Smooth muscle cell (in vitro differentiated cells): ENCODE measurements at regions not wholly inside any gene's neighbourhood (a gene's known extent, or its start where the extent isn't known, plus 50 kb on each side); places are given as distances from the start of the nearest gene placed in this dataset.

ENCODE experiments used
- DNase-seq: peaks from one replicate; lab custom pipeline; 2025; ENCODE audit not compliant: unreplicated experiment; lab: John Stamatoyannopoulos, UW
- H2AFZ ChIP-seq: fragments of 200-600 bp; sonication (generic); 2 replicates; pipeline ENCODE4 v1.6.0; 2016; ENCODE audit warnings: antibody characterized with exemption, low read depth, mild to moderate bottlenecking
- H3F3A ChIP-seq: fragments of 200-600 bp; sonication (generic); 2 replicates; pipeline ENCODE4 v1.6.0; 2017; ENCODE audit warnings: antibody characterized with exemption, low read depth
- H3K27ac ChIP-seq: fragments of 200-600 bp; sonication (generic); 2 replicates; pipeline ENCODE4 v1.5.1; 2016; ENCODE audit warnings: low read depth, mild to moderate bottlenecking
- H3K27me3 ChIP-seq: fragments of 200-600 bp; sonication (generic); 2 replicates; pipeline ENCODE4 v1.6.1; 2016; ENCODE audit warnings: low read depth, mild to moderate bottlenecking
- H3K36me3 ChIP-seq: fragments of 200-600 bp; sonication (generic); 2 replicates; pipeline ENCODE4 v1.5.1; 2016; ENCODE audit warnings: low read depth
- H3K4me1 ChIP-seq: fragments of 200-600 bp; sonication (generic); 2 replicates; pipeline ENCODE4 v1.5.1; 2016; ENCODE audit warnings: low read depth
- H3K4me2 ChIP-seq: fragments of 200-600 bp; sonication (generic); 2 replicates; pipeline ENCODE4 v1.6.0; 2016; ENCODE audit warnings: mild to moderate bottlenecking
- H3K4me3 ChIP-seq: fragments of 200-600 bp; sonication (generic); 2 replicates; pipeline ENCODE4 v1.5.1; 2016; ENCODE audit warnings: mild to moderate bottlenecking
- H3K79me2 ChIP-seq: fragments of 200-600 bp; sonication (generic); 2 replicates; pipeline ENCODE4 v1.6.0; 2016; ENCODE audit warnings: low read depth, mild to moderate bottlenecking
- H3K9ac ChIP-seq: fragments of 200-600 bp; sonication (generic); 2 replicates; pipeline ENCODE4 v1.6.0; 2016; ENCODE audit warnings: low read depth
- H3K9me3 ChIP-seq: fragments of 200-600 bp; sonication (generic); replicated peaks from 2 replicates; pipeline ENCODE4 v1.5.1; 2016; ENCODE audit warnings: low read depth
- H4K20me1 ChIP-seq: fragments of 200-600 bp; sonication (generic); 2 replicates; pipeline ENCODE4 v1.6.0; 2016; ENCODE audit warnings: low read depth
- CTCF ChIP-seq: fragments of 200-600 bp; sonication (generic); IDR thresholded peaks from 2 replicates; pipeline ENCODE4 v1.5.1; 2017; ENCODE audit warnings: borderline replicate concordance, mild to moderate bottlenecking, antibody characterized with exemption; ENCODE audit not compliant: insufficient read depth, poor library complexity, severe bottlenecking
- WGBS: methylation state at CpG from one replicate; pipeline ENCODE4 v1.1.7; 2016; ENCODE audit warnings: low lambda C conversion rate; 5-methylcytosine and 5-hydroxymethylcytosine counted together

- Histone ChIP-seq H2AFZ (no peak overlapping the region), H3K9me3 (no peaks in the 10 kb centered on the region), H3K27ac (no peak overlapping the region), H4K20me1 (no peaks in the 10 kb centered on the region), H3K36me3 (no peaks in the 10 kb centered on the region), H3K4me3 (no peak overlapping the region), H3F3A (no peaks in the 10 kb centered on the region), H3K79me2 (no peaks in the 10 kb centered on the region), H3K9ac (no peak overlapping the region), H3K4me1 (no peaks in the 10 kb centered on the region), H3K27me3 (peaks cover 43% of the 10 kb centered on the region), H3K4me2 (no peak overlapping the region)
- DNase-seq = no peak
- TF ChIP-seq CTCF = no peak
- WGBS = 93% methylated on average over 2 of the region's 2 CpGs
Observed at GRCh38 chr20:40890181-40890580, 138.4 kb upstream of the TOP1 start.

GRCh38 chr20:40890635-40891034 lies 138.0 kb upstream of the TOP1 start:
- Histone ChIP-seq H3K27ac (no peak overlapping the region), H2AFZ (no peak overlapping the region), H3K9ac (no peak overlapping the region), H3K9me3 (no peaks in the 10 kb centered on the region), H3K36me3 (no peaks in the 10 kb centered on the region), H3K4me2 (no peak overlapping the region), H3K79me2 (no peaks in the 10 kb centered on the region), H3F3A (no peaks in the 10 kb centered on the region), H4K20me1 (no peaks in the 10 kb centered on the region), H3K27me3 (peaks cover 38% of the 10 kb centered on the region), H3K4me1 (no peaks in the 10 kb centered on the region), H3K4me3 (no peak overlapping the region)
- no peak for DNase-seq
- TF ChIP-seq CTCF = no peak

GRCh38 chr20:40891351-40891750 lies 137.3 kb upstream of the TOP1 start:
- no peak for TF ChIP-seq CTCF
- Histone ChIP-seq H3K4me2 (no peak overlapping the region), H3K27me3 (peaks cover 36% of the 10 kb centered on the region), H2AFZ (no peak overlapping the region), H3K9ac (no peak overlapping the region), H3K27ac (no peak overlapping the region), H3K36me3 (no peaks in the 10 kb centered on the region), H4K20me1 (no peaks in the 10 kb centered on the region), H3K9me3 (no peaks in the 10 kb centered on the region), H3F3A (no peaks in the 10 kb centered on the region), H3K4me1 (no peaks in the 10 kb centered on the region), H3K4me3 (no peak overlapping the region), H3K79me2 (no peaks in the 10 kb centered on the region)
- DNase-seq = no peak

GRCh38 chr20:40892642-40893041 lies 136.0 kb upstream of the TOP1 start:
- H3K9ac ChIP-seq = no peak overlapping the region
- H3K27ac ChIP-seq = no peak overlapping the region
- no peaks in the 10 kb centered on the region for H3K4me1 ChIP-seq
- 85% methylated on average over 2 of the region's 2 CpGs for WGBS
- H3K9me3 ChIP-seq = no peaks in the 10 kb centered on the region
- no peak overlapping the region for H3K4me3 ChIP-seq
- DNase-seq = no peak
- TF ChIP-seq CTCF = no peak
- H3F3A ChIP-seq = no peaks in the 10 kb centered on the region
- peaks cover 34% of the 10 kb centered on the region for H3K27me3 ChIP-seq
- H3K4me2 ChIP-seq = no peak overlapping the region
- no peaks in the 10 kb centered on the region for H3K79me2 ChIP-seq
- H2AFZ ChIP-seq = no peak overlapping the region
- H4K20me1 ChIP-seq = no peaks in the 10 kb centered on the region
- H3K36me3 ChIP-seq = no peaks in the 10 kb centered on the region
